ENCODE measurements at regions not wholly inside any gene's neighbourhood (a gene's known extent, or its start where the extent isn't known, plus 50 kb on each side); places are given as distances from the start of the nearest gene placed in this dataset.

DNA sequence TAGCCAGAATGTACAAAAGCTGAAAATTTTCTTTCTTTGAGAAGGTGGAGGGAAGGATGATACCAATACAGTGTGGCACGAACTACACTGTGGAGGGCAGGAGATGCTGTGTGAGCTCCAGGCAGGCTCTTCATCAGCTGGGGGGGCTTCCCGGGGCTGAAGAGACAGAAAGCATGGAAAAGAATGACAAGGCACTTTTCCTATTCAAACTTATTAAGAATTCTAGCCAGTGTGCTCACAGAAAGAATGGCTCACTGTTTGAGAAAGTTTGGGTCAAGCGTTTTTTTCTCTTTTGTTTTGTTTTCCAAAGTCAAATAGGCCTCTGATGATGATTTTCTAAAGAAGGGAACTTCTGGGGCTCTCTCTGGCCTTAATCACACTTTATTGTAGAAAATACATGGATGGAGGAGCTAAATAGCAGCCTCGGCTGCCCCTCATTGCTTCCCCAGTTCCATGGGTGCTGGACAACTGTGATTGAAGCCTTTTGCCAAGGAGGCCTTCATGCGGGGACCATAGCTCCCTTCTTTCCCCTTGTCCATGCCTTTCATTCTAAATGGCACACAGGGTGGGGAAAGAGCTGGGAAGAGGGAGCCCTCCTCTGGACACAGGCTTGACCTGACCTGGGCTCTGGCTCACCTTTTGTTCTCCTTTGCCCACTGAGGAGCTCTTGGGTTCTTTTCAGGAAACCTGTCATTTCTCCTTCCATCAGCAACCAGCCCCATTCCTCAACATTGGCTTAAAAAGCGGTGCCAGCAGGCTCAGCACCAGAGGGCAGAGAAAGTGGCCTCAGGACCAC, 130.6 kb downstream of the TDRD15 start:
- DNase-seq: no peak

- no peak for DNase-seq
These were observed 132.2 kb downstream of the TDRD15 start for GRCh38 chr2:21256006-21256405.

DNA sequence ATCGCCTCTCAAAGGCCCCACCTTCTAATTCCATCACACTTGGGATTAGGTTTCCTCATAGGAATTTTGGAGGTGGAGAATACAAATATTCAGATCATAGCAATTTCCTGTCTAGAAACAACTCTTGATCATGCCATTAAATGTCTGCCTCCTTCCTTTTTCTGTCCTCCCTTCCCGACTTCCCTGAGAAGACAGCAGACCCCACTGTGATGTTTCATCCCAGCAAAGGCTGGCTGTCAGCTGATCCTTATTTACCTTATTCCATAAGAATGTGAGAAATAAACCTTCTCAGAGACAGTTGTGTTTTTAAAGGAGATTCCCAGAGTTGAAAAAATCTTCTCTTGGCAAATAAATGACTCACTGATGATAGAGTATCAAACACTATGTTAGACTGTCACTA, 133.9 kb downstream of the TDRD15 start:
- DNase-seq: no peak

GRCh38 chr2:21258082-21258481, 134.3 kb downstream of the TDRD15 start:
- no peak for DNase-seq

DNA sequence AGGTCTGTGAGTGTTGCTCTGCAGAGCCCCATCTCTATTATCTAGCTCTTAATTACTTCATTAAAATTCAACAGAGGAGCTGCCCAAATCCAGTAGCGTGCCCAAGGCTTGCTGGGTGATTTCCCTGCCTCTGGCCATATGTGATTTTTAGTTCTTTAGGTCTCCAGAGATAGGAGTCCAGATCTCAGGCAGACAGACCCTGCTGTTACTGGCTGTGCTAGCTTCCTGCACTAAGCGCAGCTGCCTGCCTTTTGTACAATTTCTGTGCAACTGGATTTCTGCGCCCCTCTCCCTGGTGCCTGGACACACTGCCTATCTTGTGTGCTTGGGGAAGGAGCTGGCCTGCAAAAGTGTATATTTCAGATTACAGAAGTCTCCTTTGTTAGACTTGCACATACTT, 136.5 kb downstream of the TDRD15 start:
- no peak for DNase-seq

DNA sequence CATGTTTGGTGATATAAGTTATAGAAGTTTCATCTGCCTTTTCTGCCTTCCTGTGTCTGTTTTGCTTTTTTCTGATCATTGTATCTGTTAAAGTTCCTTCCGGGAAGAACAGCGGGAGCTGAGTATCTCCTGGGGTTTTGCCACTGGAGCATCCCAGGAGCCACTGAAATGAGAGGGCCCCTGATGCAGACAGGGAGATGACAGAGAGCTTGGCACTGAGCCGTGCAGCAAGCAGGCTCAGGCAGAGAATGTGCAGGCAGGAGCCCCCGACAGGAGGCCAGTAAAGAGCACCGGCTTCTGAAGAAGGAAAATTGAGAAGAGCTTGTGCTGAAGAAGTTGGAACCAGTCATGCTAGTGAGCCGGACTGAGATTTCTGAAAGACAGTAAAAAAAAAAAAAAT, 137.8 kb downstream of the TDRD15 start:
- DNase-seq: no peak

GRCh38 chr2:21262426-21262940, 138.7 kb downstream of the TDRD15 start:
- DNase-seq: no peak

DNA sequence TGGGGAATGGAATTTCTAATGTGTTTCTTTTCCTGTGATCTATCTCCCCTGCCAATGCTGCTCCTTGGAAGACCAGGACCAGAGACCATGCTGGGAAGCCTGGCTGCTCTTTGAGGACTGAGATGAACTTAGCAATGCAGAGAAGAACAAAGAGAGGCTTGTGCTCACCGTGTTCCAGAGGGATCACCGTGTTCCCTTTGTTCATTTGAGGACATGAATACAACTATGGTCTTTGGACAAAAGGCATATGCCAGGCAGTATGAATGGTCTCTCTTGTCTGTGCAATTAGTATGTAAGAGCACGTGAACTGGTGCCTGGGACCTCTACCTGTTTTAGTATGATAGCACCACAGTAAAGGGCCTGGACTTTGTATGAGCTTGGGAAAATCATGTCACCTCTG, 139.9 kb downstream of the TDRD15 start:
- no peak for DNase-seq

DNA sequence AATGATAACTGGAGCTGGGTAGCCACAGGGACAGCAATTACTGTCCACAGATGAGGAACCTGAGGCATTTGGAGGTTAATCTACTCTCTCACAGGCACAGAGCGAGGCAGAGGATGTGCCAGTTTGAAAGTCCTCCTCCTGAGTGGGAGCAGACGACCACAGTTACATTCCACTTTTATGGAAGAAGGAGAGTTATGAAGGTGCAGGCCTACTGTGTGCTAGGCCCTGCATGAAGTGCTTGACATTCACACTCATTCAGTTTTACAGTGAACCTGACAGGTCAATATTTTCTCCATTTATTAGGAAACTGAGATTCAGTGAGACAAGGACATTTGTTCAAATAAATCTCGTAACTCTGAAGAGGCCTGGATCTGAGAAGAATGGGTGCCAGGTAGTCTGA, 142.0 kb downstream of the TDRD15 start:
- no peak for DNase-seq

GRCh38 chr2:21267232-21267835, 143.6 kb downstream of the TDRD15 start:
- DNase-seq: no peak

- DNase-seq: no peak
These were observed 144.6 kb downstream of the TDRD15 start for GRCh38 chr2:21268197-21268877.

DNA sequence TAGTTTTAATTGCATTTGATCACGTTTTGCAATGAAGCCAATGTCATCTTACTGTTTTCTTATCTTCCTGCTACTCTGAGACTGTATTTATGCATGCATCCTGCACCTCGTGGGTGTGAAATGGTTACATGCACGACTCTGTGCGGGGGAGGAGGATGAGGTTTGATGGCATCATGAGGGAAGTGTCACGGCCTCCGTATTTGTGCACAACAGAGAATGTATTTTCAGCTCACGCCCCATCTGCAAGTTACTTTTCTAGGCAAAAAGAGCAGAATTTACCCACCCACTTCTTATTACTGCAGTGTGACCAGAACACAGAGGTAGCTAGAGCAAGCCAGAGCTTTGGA, 145.1 kb downstream of the TDRD15 start:
- no peak for DNase-seq

DNA sequence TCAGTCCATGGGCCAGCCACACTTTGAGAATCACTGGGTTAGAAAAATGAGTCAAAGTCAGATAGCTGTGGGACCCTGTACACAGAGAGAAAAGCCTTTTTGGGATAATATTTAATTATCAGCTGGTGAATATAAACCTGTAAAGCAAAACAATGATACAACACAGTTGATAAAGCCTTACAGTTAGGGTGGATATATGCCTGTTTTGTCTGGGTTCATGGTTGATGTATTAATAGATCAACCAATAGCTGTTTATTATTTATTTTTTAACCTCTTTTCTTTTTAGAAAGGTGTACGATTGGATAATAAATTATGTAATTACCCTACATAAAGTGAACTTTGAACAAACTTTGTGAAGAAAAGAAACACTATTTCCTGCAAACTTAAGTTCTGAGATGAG, 145.6 kb downstream of the TDRD15 start:
- no peak for DNase-seq

DNA sequence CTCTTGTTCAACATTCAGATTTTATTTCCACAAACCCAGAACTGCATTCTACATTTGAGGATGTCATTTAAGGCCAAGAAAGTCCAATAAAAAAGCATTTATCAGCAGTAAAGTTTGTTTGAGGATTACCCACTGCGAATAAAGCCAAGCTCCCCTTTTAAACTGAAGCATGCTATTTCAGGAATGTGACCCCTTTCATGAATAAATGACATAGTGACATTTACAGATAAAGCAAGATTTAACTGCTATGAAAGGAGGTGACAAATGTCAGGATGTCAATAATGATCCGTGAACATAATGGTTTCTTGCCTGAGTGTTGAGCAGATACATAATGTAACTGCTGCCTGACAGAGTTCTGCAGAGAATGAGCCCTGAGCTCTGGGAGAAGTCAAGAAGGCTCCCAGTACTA, 146.3 kb downstream of the TDRD15 start:
- DNase-seq: no peak

GRCh38 chr2:21270708-21271122, 146.9 kb downstream of the TDRD15 start:
- DNase-seq: no peak

- DNase-seq: no peak
These were observed 152.4 kb downstream of the TDRD15 start for GRCh38 chr2:21276163-21276562.

DNA sequence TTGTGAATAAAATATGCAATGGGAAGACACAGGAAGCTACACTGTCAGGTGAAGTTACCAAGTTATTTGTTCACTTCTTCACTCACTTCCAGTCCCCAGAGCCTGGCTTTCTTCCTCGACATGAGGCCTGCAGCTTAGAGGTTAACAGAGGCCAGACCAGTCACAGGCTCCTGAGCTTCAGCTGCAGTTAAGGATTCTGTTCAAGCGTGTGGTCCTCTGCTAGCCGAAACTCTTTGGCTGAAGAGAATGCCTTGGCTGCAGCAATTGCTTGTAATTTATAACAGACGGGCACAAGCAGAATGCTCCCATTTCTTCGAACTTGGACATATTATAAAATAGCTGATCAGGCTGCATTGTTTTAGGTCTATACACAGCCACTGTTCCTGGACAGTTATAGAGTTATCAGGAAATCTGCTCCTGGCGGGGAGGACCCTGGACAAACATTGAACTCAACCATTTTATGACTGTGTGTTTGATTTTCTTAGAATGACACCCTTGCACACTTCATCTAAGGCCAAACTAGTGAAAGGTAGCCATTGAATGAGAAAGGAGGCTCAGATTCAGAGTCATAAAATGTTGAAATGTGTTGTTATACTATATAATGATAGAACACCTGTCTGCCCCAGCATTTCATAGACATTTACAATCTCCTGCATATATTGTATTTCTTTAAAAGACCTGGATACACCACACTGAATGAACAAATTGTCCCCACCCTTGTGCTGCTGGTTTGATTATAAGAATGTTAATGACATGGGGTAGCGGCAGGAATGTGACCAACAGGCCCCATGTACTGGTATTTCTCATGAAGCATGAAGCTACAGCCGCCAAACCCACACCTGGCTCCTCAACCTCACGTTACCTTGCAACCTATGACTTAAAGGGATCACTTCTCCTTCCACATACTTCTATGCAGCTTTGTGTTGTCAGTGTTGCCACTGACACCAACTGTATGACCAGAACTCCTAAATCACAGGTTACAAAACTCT, 153.6 kb downstream of the TDRD15 start:
- DNase-seq: no peak

- DNase-seq: no peak
These were observed 155.8 kb downstream of the TDRD15 start for GRCh38 chr2:21279525-21279924.

GRCh38 chr2:21280793-21281192, 157.0 kb downstream of the TDRD15 start:
- DNase-seq: no peak

GRCh38 chr2:21281384-21281783, 157.6 kb downstream of the TDRD15 start:
- DNase-seq: no peak

DNA sequence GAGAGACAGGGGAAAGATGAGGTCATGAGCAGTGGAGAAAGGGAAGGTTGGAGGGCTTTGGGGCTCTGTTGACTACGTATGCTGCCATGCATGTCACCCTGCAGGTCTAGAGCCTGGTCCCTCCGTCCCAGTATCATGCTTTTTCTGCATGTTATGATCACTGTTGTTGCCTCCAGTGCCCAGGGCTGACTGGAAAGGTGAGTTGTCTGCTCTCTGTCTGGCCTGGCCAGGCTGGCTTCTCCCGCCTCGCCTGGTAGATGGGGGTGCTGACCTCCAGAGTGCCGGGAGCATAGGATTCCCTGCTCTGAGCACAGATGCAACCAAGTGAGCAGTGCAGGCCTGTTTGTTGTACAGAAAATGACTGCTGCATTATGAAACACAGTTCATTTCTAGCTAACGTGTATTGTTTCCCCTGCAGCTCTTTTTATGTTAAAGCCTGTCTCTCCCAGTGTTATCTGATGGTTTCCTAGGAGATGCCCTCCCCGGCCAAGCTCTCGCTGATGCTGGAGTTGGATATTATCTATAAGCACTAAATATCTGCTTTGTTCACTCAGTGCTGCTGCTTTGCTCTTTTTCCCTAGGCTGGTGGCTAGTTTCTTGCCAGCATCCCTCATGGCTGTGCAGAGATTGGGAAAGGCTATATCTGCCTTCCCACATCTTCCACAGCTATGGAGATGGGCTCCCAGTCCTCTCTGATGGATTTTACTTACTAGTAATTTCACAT, 158.2 kb downstream of the TDRD15 start:
- DNase-seq: no peak

DNA sequence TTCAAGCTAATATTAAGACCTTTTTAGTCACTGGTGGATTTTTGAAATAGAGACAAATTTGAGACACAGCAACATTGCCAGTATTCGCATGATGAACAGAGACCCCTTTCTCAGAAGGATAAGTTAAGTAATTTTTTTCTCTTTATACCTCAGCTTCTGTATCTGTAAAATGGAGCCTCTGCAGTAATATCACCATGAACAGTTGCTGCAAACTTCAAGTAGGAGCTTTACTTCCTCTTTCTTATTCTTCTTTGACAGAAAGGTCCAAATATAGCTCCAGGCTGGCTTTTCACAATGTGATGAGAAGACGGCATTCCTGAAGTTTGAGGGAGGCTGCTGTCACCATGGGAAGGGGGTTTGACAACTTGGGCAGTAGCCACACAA, 158.7 kb downstream of the TDRD15 start:
- DNase-seq: no peak

All from NCI-H446 treated with DMSO at 0.1 percent for 48 hours (cell line).